Stimulated activated CD8-positive, alpha-beta memory T cell treated with anti-CD3 and anti-CD28 coated beads, Interleukin-7, amount 100 ng/mL, for 1 hour (primary cell): ENCODE measurements at regions not wholly inside any gene's neighbourhood (a gene's known extent, or its start where the extent isn't known, plus 50 kb on each side); places are given as distances from the start of the nearest gene placed in this dataset.

Source experiments
- DNase-seq, 2 donors: peaks; one replicate each; pipeline ENCODE4 v3.0.0-alpha.2; 2020; ENCODE audit warnings: low read depth in 2 of 2

DNA sequence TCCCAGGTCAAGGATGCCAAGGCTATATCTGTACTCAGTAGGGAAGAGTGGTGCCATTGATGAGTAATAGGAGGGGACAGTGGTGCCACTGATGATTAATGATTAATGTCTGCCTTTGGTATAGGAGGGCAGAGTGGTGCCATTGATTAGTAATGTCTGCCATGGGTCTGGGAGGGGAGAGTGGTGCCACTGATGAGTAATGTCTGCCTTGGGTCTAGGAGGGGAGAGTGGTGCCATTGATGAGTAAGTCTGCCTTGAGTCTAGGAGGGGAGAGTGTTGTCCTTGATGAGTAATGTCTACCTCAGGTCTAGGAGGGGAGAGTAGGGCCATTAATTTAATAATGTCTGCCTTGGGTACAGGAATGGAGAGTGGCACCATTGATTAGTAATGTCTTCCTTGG, 507.8 kb upstream of the EEF2KMT start:
- DNase-seq: no peak

DNA sequence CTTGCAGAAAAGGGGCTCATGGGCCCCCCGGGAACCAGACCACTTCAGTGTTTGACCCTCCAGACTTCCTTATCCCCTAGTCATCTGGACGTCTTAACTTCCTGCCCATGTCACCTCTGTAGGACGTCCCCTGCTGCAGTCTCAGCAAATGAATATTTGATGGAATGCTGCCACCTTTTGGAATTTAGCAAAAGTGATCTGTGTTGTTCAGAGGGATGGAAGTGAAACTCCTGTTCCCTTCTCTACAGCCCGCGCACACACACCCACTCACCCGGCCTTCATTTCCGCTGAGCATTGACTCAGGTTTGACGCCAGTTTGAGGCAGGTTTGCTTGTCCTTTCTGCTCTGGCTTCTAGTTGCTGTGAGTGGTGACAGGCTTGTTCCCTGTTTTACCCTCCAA, 507.2 kb upstream of the EEF2KMT start:
- DNase-seq: no peak

DNA sequence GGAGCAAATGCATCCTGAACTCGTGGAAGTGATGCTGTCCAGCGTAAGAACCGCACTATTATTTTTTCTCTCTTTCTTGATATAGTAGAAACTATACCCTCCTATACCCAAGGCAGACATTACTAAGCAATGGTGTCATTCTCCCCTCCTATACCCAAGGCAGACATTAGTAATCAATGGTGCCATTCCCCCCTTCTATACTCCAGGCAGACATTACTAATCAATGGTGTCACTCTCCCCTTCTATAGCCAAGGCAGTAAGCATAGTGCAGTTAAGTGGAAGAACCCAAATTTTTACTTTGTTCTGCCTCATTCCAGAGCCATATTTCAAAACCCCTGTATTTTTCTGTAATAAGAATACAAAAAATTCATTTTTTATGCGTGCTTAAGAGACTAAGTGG, 506.2 kb upstream of the EEF2KMT start:
- DNase-seq: no peak

DNA sequence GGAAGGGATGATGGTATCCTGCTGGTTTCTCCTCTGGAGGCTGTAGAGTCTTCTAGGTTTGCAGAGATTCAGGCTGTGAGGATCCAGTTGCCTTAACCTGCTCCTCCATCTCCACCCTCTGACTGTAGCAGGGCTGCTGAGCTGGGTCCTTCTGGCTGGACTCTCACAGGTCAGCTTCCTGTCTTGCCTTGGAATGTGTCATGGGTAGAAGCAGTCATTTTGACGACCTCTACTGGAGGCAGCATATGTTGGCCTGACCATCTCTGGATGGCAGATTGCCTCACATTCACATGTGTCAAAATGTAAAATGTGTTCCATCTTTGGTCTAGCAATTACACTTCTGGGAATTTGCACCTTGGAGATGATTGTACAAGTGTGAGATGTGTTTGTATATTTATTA, 504.4 kb upstream of the EEF2KMT start:
- DNase-seq: no peak

DNA sequence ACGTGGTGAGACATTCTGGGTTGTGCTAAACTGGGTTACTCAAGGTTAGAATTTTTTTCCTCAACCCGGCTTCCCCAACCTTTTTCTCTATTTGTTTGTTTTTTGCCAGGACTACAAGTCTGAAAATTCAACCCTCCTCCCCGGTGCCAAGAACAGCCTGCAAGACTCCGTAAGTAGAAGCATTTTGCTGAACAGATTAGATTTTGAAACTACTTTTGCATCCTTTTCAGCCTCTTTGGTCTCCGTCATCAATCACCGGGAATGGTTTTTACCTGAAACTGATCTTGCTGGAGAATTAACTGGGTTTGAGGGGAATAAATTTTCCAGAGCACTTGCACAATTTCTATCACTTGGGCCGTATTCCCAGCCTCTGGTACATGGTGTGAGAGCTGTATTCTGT, 501.2 kb upstream of the EEF2KMT start:
- no peak for DNase-seq

DNA sequence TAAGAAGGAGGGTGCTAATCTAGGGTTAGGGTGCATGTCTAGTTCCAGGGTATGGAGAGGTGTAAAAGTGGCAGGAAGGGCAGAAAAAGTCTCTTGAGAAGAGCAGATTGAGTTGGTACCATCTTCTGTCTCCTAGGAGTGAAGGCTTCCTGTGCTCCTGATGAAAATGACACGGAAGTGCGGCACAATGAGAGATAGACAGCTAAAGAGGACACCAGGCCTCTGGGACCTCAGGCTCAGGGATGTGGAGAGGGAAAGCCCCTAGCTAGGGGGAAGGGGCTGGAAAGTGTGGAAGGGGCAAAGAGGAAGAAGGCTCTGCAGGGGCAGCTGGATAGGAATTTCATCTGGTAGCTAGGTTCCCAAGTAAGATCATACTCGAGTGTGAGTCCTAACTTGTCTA, 498.3 kb upstream of the EEF2KMT start:
- no peak for DNase-seq

DNA sequence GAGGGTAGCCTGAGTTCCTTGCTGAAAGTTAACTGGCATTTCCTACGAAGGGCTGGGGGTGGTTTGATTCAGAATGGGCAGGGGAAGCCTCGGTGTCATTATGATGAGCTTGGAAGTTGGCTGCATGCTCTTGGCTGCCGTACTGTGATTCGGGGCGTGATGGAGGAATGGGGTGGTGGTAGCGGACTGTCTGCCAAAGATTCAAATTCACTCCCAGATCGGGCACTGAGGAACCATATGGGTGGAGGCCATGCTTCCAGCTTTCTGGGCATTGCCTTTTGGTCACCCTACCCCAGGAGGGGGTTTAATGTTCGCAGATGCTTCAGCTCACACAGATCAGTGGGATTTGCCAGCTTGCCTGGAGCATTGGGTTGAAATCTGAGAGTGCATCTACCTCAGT, 492.8 kb upstream of the EEF2KMT start:
- DNase-seq: no peak

DNA sequence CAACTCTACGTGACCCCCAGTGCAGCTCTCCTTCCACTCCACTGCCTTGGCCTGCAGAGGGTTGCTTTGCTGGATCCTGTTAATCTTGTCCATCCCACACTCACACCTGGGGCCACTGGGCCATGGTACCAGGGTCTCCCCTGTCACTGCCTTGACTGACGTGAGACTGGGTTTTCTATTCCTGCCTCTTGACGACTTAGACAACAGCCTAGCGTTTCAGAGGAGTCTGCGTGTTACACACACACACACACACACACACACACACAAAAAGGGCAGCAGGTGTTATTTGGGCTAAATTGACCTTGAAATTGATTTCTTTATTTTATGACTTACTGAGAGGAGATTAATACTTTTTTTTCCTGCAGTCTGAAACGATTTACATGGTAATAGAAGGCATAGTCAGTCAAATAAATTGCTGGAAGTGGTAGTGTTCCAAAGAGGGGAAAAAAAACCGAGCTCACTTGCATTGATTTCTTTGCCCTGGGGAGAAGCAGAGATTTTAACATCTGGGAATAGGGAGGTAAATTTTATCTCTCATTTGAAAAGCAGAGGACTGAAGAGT, 492.3 kb upstream of the EEF2KMT start:
- no peak for DNase-seq

DNA sequence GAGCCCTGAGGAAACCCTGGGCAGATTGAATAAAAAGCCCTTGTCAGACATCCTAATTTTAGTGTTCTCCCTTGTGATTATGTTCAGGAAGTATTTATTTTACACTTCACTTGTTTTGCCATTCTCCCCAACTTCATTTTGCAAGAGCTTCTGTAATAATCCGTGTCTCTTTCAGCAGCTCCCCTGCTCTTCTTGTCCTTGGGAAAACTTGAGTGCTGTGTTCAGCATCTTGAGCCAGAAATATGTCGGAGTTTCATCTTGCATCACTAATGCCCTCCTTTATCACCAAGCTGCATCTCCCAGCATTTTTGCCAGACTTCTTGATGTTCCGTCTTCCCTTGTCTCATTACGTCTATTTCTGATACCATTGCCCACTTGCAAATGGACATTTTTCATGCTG, 486.5 kb upstream of the EEF2KMT start:
- no peak for DNase-seq

DNA sequence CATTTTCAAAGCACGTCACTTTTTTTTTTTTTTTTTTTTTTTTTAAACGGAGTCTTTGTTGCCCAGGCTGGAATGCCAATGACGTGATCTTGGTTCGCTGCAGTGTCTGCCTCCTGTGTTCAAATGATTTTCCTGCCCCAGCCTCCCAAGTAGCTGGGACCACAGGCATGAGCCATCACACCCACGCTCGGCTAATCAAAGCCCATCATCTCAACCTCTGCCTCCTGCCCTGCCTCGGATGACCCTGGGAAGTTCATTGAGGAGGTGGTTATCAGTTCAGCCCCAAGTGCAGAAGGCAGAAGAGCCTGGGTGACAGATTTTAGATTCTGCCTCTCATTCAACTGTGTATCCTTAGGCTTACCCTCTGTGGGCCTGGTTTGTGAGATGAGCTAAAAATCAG, 484.9 kb upstream of the EEF2KMT start:
- no peak for DNase-seq

DNA sequence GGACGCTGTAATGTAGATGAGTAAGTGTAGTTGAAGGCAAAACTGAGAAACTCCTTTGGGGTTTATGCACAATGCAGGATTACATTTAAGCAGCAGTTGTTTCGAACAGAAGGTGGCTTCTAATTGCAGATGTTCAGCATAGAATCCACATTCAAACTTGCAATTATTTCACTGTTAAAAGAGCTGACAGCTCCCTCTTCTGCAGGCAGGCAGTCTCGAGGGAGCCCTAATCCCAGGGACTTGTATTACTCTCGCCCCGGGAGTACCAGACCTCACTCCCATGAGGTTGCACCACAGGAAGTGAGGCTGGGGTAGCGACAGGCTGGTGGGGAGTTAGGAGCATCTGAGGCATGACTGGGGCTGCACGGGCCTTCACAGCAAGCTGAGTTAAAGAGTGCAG, 484.3 kb upstream of the EEF2KMT start:
- no peak for DNase-seq

DNA sequence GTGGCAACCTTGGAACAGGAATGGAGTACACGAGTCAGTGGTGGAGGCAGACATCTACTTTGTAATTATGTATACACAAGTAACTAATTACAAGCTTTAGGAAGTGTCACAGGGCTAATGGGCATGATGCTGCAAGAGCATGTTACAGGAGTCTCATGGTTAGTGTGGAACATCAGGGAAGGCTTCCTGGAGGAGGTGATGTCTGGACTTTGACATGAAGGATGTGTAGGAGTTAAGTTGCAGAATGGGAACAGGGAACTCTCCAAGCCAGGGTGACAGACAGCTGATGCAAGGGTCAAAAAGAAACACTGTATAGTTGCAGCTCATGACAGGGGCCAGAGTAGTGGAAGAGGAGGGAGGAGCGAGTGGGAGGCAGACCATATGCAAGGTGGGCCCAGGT, 483.8 kb upstream of the EEF2KMT start:
- DNase-seq: no peak

DNA sequence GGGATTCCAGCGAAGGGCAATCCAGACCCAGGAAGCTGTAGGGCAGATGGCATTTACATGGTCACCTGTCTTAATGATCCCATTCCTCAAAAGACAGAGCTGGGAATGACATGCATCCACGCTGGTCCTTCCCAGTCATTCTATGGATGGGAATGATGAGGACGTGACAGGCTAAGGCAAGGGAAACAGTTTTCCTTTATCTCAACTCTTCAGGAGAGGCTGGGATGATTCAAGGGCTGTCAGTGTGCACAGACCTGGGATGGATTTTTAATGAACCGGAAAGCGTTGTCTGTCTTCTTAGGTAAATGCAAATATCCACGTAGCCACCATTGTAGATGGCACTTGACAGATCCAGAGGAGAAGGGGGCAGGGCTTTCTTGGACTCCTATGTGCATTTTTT, 483.2 kb upstream of the EEF2KMT start:
- no peak for DNase-seq

DNA sequence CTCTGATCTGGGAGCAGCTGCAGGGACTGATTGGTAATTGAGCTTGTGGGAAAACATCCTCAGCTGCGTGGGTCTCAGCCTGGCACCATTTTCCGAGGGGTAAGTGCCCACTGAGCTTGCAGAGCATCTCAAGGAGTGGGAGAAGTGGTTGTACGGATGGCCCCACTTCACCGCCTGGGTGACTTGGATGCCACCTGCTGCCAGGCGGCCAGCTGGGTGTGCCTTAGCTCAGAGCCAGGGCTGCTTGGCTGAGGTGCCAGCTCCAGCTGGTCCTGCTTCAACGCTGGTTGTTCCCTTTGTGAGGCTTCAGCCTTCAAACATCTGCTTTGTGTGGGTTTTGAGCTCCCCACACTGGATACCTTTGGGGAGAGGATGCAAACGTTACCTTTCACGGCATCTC, 482.7 kb upstream of the EEF2KMT start:
- DNase-seq: no peak

DNA sequence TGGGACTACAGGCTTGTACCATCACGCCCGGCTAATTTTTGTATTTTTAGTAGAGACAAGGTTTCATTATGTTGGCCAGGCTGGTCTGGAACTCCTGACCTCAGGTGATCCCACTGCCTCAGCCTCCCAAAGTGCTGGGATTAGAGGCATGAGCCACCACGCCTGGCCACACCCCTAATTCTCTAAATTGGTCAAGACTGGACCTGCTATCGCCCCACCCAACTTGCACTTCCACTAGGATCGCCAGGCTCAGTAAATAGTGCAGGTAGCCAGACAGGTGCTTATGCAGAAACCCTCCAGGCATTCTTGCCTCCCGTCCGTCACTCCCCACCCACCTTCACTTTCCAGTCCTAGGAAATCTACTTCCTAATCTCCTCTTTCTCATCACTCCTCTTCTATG, 481.4 kb upstream of the EEF2KMT start:
- no peak for DNase-seq

DNA sequence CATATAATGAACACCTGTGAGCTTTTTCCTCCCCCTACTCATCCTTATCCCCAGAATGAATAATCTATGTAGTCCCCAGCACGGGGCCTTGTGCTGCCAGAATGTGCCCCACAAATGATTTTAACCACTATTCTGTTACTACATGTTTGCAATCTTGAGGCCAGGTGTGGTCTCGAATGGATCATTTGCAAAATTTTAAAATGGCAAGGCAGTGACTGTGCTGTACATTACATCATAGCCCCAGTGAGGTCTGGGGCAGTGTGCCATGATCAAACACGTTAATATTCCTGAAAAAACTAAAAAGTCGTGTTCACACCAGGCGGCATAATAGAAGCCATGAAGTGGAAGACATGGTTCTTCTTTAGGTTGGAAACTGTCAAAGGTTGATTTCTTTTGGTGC, 479.9 kb upstream of the EEF2KMT start:
- DNase-seq: no peak

DNA sequence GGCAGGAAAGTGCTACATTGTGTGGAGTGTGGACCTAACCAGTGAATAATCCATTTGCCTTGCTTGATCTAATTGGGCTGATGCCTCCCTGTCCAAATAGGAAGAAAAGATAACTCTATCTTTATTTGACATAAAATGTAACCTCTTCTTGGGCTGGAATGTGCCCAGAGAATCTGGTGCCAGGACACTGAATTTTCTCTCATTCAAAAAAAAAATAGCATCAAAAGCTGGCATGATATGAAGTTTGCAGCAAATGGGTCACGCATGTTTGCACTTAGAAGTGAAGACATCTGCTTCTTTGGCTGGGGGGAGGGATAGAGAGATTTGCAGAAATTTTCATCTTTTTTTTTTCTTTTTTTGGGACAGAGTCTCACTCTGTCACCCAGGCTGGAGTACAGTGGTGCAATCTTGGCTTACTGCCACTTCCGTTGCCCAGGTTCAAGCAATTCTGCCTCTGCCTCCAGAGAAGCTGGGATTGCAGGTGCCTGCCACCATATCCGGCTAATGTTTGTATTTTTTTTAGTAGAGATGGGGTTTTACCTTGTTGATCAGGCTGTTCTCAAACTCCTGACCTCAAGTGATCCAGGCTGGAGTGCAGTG, 478.2 kb upstream of the EEF2KMT start:
- DNase-seq: no peak

DNA sequence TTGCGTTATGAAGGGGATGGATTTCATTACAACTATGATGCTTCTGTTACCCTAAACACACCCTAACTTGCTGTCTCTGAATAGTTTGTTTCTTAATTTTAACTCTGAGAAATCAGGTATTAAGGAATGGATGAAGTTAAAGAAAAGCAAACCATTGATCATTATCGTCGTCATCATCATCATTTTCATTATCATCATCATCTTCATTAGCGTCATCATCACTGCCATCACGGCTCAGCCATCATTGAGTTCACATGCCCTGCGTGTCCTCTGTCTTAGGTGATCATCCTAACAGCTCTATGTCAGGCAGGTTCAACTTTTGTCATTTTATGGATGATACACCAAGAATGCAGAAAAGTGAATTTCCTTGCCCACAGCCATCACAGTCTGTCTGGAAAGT, 477.5 kb upstream of the EEF2KMT start:
- no peak for DNase-seq

DNA sequence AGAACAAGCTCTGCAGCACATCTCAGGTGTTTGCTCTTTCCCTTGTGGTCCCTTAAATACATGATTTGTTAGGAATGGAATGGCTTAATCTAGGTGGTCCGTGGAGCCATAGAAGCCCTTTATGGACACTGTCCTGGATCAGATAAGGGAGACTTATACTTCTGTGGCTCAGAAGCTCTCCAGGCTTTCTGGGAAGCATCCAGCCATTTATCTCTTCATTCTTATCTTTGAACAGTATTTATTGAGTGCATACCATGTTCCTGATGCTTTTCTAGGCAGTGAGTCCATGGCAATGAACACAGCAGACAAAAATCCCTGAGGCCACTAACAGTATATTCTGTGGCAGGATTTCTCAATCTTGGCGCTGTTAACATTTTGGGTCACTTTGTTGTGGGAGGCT, 474.5 kb upstream of the EEF2KMT start:
- DNase-seq: no peak

DNA sequence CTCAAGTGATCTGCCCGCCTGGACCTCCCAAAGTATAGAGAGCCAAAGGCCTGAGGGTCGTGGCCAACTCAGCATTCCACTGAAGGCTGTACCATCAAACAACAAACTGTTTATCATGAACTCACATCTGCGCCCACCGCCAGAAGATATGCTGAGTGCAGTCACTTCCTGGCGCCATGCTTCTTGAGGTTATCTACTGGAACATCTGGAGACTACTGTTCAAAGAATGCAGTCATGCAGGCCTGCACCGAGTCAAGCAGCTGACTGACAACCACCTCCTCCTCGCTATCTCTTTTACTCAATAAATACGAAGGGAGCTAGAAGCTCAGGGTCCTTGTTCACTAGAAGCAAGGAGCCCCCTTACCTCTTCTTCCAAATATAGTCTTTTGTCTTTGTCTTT, 473.9 kb upstream of the EEF2KMT start:
- DNase-seq: no peak

DNA sequence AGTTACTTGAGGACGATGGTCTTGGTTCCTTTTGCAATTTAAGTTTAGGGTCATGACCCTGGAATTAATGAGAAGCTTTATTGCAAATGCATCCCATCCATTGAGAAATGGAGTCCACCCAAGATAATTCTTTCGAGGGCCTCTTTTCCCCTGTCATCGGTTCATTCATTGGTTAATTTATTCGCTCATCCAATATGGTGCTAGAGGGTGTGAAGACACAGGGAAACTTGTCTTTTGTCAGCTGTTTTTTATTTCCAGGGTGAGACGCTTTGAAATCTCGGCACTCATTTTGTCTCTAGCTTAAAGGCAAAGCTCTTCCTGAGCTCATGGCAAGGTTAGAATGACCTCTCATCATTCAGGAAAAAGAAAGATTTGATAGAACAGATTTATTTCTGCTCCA, 464.2 kb upstream of the EEF2KMT start:
- no peak for DNase-seq

DNA sequence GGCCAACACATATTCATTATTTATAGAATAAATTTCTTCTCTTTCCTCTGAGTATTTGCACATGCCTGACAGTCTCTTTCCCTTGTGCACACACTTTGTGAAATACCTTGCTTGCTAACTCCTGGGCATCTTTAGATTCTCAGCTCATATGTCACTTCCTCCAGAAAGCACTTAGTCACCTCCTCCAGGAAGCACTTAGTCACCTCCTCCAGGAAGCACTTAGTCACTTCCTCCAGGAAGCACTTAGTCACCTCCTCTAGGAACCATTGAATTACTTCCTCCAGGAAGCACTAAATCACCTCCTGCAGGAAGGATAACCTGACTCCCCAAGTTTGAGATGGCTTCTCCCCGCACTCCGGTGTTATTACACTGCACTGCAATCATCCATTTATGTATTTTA, 462.5 kb upstream of the EEF2KMT start:
- DNase-seq: no peak

DNA sequence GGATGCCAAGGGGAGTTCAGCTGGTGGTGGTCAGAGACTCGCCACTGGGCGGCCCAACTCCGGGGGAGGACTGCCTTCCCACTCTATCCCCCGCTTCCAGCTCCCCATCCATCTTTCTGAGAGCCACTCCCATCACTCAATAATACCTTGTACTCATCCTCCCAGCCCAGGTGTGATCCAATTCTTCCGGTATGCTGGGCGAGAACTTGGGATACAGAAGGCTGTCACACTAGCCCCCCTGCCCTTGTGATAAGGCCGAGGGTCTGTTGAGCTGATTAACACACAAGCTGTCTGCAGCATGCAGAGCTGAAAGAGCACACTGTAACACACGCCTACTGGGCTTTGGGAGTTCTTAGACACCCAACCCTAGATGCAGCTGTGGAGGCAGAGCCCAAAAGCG, 460.4 kb upstream of the EEF2KMT start:
- DNase-seq: no peak

DNA sequence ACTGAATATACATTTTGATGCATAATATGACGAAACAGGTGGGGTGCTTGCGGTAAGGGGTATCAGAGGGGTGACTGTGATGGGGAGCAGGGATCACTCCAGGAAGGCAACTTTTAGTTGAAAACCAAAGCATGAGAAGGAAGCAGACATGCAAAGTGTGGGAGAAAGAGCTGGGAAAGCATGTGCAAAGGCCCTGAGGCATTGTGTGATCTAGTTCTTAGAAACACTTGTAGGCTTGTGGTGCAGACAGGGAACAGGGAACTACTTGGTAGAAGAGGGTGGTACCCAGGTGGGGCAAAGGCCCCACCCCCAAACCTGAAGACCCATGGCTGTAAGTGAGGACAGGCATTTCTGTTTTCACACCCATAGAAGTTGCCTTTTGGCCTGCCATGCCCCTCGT, 459.9 kb upstream of the EEF2KMT start:
- DNase-seq: no peak
